K562 (cell line): ENCODE measurements at regions not wholly inside any gene's neighbourhood (a gene's known extent, or its start where the extent isn't known, plus 50 kb on each side); places are given as distances from the start of the nearest gene placed in this dataset.

Source experiments
- FOS ChIP-seq: IDR thresholded peaks from 3 replicates; pipeline ENCODE4 v1.6.1; 2011; ENCODE audit not compliant: insufficient read length; ENCODE audit errors: extremely low read depth
- MXI1 ChIP-seq: IDR thresholded peaks from 2 replicates; pipeline ENCODE4 v1.6.1; 2011; ENCODE audit warnings: low read depth, mild to moderate bottlenecking, improper control_type of control experiment, low read length
- RBM14 ChIP-seq: fragments of 200-400 bp; formaldehyde crosslinking; IDR thresholded peaks from 2 replicates; pipeline ENCODE4 v1.6.1; 2018; ENCODE audit warnings: low read depth, mild to moderate bottlenecking, low read length, moderate library complexity, borderline replicate concordance; ENCODE audit not compliant: insufficient read depth
- SMC3 ChIP-seq: conservative IDR thresholded peaks from 2 replicates; pipeline ENCODE4 v1.6.1; 2011; ENCODE audit warnings: low read depth, low read length, improper control_type of control experiment; ENCODE audit not compliant: insufficient read depth
- SRF ChIP-seq, 2 experiments: fragments of 250-450, 450-650 bp in 1 of 2; sonication (Bioruptor Pico) in 1 of 2; sonication (generic) in 1 of 2; formaldehyde crosslinking; IDR thresholded peaks; 2 replicates each; pipeline versions ENCODE4 v1.5.0 to v1.5.1; 2020 to 2022; ENCODE audit warnings: mild to moderate bottlenecking in 1 of 2, missing genetic modification reagents in 1 of 2
- YY1 ChIP-seq, 3 experiments: IDR thresholded peaks; 2 replicates each; pipeline ENCODE4 v1.6.1; 2011; ENCODE audit warnings: low read length in 2 of 3, mild to moderate bottlenecking in 2 of 3, moderate library complexity in 2 of 3, borderline replicate concordance in 1 of 3, control low read depth in 1 of 3, low read depth in 1 of 3; ENCODE audit not compliant: insufficient read depth in 3 of 3, insufficient replicate concordance in 2 of 3, control insufficient read depth in 1 of 3, insufficient read length in 1 of 3; ENCODE audit errors: extremely low read depth in 1 of 3
- ZNF24 ChIP-seq: fragments of 450-650 bp; IDR thresholded peaks from 2 replicates; pipeline ENCODE4 v1.6.1; 2016
- TF ChIP-seq, protein P1 (sequence below), 2 experiments: fragments of 450-650 bp; formaldehyde crosslinking in 1 of 2; IDR thresholded peaks; 2 replicates each; pipeline versions ENCODE4 v1.4.0 to v1.6.1; 2014 to 2020; ENCODE audit warnings: mild to moderate bottlenecking in 2 of 2, borderline replicate concordance in 1 of 2, low read depth in 1 of 2
- TF ChIP-seq, protein P2 (sequence below), 3 experiments: IDR thresholded peaks in 2 of 3; conservative IDR thresholded peaks in 1 of 3; 2 replicates each; pipeline ENCODE4 v1.5.1; 2011 to 2012; ENCODE audit warnings: low read length in 3 of 3, mild to moderate bottlenecking in 3 of 3, control low read depth in 2 of 3, improper control_type of control experiment in 1 of 3, inconsistent platforms in 1 of 3, low read depth in 1 of 3, mixed read lengths in 1 of 3, moderate library complexity in 1 of 3; ENCODE audit not compliant: insufficient read depth in 2 of 3
- TF ChIP-seq, protein P3 (sequence below): fragments of 450-650 bp; IDR thresholded peaks from 2 replicates; pipeline ENCODE4 v1.6.1; 2017; ENCODE audit warnings: mild to moderate bottlenecking, moderate library complexity

DNA sequence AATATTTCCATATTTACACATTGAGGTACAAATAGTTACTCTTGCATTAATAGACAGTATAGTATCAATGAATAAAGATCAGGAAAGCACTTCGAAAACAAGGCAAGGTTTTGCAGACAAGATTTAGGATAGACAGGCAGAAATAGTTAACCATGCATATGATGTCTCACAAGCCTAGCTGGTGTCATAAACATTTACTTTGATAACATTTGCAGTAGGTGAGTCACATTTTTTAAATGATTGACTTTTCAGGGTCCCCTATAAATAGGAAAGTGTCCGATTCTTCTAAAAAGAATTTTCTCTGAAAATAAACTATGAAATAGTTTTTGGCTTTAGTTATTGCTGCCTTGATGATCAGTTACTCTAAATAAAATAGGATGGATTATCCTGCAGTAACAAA is 162.1 kb downstream of the SNX18 start:
- TF ChIP-seq, protein P1, sequence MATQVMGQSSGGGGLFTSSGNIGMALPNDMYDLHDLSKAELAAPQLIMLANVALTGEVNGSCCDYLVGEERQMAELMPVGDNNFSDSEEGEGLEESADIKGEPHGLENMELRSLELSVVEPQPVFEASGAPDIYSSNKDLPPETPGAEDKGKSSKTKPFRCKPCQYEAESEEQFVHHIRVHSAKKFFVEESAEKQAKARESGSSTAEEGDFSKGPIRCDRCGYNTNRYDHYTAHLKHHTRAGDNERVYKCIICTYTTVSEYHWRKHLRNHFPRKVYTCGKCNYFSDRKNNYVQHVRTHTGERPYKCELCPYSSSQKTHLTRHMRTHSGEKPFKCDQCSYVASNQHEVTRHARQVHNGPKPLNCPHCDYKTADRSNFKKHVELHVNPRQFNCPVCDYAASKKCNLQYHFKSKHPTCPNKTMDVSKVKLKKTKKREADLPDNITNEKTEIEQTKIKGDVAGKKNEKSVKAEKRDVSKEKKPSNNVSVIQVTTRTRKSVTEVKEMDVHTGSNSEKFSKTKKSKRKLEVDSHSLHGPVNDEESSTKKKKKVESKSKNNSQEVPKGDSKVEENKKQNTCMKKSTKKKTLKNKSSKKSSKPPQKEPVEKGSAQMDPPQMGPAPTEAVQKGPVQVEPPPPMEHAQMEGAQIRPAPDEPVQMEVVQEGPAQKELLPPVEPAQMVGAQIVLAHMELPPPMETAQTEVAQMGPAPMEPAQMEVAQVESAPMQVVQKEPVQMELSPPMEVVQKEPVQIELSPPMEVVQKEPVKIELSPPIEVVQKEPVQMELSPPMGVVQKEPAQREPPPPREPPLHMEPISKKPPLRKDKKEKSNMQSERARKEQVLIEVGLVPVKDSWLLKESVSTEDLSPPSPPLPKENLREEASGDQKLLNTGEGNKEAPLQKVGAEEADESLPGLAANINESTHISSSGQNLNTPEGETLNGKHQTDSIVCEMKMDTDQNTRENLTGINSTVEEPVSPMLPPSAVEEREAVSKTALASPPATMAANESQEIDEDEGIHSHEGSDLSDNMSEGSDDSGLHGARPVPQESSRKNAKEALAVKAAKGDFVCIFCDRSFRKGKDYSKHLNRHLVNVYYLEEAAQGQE (IDR thresholded peaks at IDR 0.05; ENCODE audit: borderline replicate concordance) = no peak
- TF ChIP-seq, protein P1 (CRISPR knock-in tag; IDR thresholded peaks at IDR 0.05; ENCODE audit: low read depth) = no peak
- TF ChIP-seq, protein P2, sequence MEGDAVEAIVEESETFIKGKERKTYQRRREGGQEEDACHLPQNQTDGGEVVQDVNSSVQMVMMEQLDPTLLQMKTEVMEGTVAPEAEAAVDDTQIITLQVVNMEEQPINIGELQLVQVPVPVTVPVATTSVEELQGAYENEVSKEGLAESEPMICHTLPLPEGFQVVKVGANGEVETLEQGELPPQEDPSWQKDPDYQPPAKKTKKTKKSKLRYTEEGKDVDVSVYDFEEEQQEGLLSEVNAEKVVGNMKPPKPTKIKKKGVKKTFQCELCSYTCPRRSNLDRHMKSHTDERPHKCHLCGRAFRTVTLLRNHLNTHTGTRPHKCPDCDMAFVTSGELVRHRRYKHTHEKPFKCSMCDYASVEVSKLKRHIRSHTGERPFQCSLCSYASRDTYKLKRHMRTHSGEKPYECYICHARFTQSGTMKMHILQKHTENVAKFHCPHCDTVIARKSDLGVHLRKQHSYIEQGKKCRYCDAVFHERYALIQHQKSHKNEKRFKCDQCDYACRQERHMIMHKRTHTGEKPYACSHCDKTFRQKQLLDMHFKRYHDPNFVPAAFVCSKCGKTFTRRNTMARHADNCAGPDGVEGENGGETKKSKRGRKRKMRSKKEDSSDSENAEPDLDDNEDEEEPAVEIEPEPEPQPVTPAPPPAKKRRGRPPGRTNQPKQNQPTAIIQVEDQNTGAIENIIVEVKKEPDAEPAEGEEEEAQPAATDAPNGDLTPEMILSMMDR (IDR thresholded peaks at IDR 0.05 in 2 of 3, conservative IDR thresholded peaks at IDR 0.05 in 1 of 3; ENCODE audit: insufficient read depth in 2 of 3, low read depth in 1 of 3, low read length in 3 of 3) = no peak
- TF ChIP-seq SRF (CRISPR knock-in tag; IDR thresholded peaks at IDR 0.05) (no peak), MXI1 (no peak), RBM14 (no peak), SMC3 (no peak), FOS (no peak), ZNF24 (no peak), YY1 (IDR thresholded peaks at IDR 0.05; ENCODE audit: borderline replicate concordance in 1 of 3, control insufficient read depth in 1 of 3, extremely low read depth in 1 of 3, insufficient read depth in 3 of 3, insufficient read length in 1 of 3, insufficient replicate concordance in 2 of 3, low read depth in 1 of 3, low read length in 2 of 3) (no peak)
- TF ChIP-seq, protein P3, sequence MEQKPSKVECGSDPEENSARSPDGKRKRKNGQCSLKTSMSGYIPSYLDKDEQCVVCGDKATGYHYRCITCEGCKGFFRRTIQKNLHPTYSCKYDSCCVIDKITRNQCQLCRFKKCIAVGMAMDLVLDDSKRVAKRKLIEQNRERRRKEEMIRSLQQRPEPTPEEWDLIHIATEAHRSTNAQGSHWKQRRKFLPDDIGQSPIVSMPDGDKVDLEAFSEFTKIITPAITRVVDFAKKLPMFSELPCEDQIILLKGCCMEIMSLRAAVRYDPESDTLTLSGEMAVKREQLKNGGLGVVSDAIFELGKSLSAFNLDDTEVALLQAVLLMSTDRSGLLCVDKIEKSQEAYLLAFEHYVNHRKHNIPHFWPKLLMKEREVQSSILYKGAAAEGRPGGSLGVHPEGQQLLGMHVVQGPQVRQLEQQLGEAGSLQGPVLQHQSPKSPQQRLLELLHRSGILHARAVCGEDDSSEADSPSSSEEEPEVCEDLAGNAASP = no peak
